Fibroblast of pulmonary artery (primary cell): ENCODE measurements at regions not wholly inside any gene's neighbourhood (a gene's known extent, or its start where the extent isn't known, plus 50 kb on each side); places are given as distances from the start of the nearest gene placed in this dataset.

Experiments used
- DNase-seq: peaks from one replicate; pipeline ENCODE4 v3.0.0-alpha.2; 2010; ENCODE audit warnings: low read depth
- H3K4me3 ChIP-seq: replicated peaks from 2 replicates; pipeline ENCODE4 v1.5.1; 2011; ENCODE audit warnings: low read depth, mild to moderate bottlenecking, control low read depth, low read length, moderate library complexity
- TF ChIP-seq, protein P1 (sequence below): IDR thresholded peaks from 2 replicates; pipeline ENCODE4 v1.5.1; 2011; ENCODE audit warnings: mild to moderate bottlenecking, control low read depth, low read length, inconsistent platforms; ENCODE audit errors: missing control alignments

DNA sequence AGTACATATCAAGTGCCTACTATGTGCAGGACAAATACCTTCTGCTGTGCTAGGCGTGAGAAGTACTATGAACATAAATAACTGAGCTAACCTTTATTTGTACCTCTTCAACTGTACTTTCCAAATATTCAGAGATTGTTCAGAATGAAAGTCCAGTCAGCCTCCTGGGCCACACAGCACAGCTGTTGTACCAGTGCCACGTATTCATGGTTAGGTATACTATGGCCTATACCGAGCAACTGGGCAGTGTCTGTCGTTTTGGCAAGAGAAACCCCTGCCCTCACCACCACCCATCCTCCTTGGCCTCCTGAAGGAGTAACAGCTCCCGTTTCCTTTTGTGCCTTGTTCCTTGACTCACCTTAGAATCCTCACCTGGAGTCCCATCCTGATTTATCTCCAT is 53.0 kb downstream of the RASSF10 start:
- no peak overlapping the region for H3K4me3 ChIP-seq
- TF ChIP-seq, protein P1, sequence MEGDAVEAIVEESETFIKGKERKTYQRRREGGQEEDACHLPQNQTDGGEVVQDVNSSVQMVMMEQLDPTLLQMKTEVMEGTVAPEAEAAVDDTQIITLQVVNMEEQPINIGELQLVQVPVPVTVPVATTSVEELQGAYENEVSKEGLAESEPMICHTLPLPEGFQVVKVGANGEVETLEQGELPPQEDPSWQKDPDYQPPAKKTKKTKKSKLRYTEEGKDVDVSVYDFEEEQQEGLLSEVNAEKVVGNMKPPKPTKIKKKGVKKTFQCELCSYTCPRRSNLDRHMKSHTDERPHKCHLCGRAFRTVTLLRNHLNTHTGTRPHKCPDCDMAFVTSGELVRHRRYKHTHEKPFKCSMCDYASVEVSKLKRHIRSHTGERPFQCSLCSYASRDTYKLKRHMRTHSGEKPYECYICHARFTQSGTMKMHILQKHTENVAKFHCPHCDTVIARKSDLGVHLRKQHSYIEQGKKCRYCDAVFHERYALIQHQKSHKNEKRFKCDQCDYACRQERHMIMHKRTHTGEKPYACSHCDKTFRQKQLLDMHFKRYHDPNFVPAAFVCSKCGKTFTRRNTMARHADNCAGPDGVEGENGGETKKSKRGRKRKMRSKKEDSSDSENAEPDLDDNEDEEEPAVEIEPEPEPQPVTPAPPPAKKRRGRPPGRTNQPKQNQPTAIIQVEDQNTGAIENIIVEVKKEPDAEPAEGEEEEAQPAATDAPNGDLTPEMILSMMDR = no peak
- no peak for DNase-seq

DNA sequence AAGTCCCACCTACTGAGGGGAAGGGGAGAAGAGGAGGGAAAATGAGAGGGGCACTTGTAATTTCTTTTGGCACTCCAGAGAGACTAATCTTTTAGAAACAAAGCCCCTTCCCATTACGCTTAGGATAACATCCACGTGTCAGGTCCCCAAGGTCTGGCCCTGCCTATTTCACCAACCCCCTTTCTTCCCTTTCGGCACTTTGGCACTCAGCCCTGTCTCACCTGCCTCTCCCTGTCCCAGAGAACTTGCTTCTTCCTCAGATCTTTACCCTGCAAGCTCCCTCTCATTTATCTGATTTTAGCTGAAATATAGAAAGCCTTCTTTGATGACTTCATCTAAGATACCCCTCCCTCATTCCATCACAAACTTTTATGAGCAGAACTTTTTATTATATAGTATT is 55.5 kb downstream of the RASSF10 start:
- no peak for DNase-seq
- TF ChIP-seq, protein P1 = no peak
- no peak overlapping the region for H3K4me3 ChIP-seq

DNA sequence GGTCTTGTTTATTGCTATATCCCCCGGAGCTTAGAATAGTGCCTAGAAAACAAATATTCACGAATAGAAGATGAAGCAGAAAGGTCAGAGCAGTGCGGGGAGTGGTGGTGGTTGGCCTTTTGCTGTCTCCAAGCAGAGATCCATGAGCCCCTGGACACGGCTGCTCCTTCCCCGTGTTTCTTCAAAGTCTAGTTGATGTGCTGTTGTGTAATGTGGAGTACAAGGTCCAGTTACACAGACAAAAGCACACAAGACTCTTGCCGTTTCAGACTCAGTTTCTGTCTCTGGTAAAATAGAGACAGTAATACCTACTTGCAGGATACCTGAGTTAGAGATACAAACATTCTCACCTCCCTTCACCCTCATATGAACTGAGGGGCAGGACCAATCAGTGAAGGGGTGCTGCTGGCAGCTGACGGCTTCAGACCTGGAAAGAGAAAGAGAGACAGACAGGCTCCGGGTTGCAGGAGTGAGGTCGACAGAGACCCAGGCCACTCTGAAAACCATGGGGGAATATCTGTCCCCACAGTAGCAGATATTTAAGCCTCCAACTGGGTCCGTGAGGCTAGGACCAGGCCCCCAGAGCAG is 56.2 kb downstream of the RASSF10 start:
- no peak for DNase-seq
- H3K4me3 ChIP-seq = no peak overlapping the region
- TF ChIP-seq, protein P1 = no peak

DNA sequence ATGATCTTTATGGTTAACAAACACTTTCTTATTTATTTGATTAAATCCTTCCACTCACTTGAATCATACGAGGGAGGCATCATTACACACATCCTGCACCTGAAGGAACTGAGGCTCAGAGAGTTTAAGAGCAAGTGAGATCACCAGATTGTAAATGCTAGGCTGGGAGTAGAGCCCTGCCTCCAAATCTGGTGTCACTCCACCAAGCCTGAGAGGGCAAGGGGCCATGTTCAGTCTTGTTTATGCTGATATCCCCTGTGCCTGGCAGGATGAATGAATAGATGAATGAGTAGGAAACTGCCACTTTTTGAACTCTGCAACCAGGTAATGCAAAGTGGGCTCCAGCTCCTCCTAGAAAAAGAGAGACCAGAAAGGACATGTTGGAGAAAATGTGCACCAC is 59.1 kb downstream of the RASSF10 start:
- TF ChIP-seq, protein P1 = no peak
- no peak for DNase-seq
- H3K4me3 ChIP-seq = no peak overlapping the region

DNA sequence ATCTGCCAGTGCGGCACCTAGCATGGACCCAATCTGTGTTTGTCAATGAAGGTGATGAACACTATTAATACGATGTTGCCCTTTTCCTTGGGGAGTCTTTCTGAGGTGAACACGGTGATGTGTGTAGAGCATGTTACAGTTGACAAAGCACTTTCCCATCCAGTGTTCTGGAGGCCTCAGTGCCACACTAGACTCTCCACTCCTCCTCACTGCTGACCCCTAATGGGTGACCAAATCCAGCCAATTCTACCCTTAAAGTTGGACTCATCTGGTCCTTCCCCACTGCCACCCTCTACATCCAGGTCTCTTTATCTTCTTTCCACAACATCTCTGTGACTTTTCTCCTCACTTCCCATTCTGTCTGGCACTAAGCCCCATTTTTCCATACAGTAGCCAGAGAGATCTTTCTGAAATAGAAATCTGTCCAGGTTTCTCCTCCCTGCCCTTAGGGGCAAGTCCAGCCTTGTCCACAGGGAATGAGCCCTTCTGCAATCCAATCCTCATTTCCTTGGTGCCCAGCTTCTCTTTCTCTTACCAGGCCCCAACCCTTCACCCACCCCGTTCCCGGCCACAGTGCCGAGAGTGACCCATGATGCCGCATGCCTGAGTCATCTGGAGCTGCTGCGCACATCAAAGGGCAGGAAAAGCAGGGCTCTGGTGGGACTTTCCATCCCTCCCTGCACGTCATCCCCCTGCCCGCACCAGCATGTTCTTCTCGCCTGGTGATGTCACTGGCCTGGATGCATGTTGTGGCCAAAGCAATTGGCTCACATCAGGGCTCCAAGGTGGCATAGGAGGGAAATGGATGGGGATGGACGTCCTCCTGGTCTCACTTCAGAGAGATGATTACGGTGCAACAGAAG is 64.2 kb downstream of the RASSF10 start:
- DNase-seq = peak; percentile 33
- TF ChIP-seq, protein P1 = no peak
- no peak overlapping the region for H3K4me3 ChIP-seq

DNA sequence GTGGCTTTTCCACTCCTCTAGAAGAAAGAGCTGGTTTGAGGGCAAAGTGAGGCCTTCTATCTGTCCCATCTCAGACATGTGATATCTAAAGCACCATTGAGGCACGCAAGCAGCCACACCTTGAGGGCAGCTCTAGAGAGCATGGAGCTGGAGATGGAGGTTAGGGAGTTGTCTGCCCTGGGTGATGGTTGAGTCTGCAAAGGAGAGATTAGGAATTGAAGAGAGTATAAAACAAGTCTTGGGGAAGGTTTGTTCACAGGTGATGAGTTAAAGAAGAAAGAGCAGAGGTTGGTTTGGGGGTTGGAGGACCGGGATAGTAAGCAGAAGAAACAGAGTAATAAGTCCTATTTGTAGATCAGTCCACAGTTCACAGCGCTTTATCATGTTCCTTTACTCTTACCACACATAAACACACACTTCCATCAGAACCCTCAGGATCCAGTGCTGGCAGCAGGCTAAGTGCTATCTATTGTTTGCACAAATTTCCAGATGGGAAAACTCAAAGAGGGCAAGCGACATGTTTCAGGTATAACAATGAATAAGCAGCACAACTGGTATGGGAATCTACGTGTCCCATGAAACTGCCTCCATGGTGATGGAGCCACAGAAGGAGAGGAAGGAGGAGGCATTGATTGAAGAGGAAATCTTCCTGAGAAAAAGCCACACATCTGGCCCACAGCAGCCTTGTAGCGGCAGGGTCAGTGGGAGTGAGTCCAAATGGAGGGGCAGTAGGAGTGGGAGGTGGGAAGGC is 65.8 kb downstream of the RASSF10 start:
- no peak overlapping the region for H3K4me3 ChIP-seq
- TF ChIP-seq, protein P1 = no peak
- no peak for DNase-seq
